Inflammatory macrophage treated with lipopolysaccharide for 4 hours (primary cell): ENCODE measurements at regions not wholly inside any gene's neighbourhood (a gene's known extent, or its start where the extent isn't known, plus 50 kb on each side); places are given as distances from the start of the nearest gene placed in this dataset.
A peak's percentile ranks its signal among the peaks of the same experiment; 100 is the strongest.

Experiments
- DNase-seq: peaks from one replicate; pipeline ENCODE4 v3.0.0-alpha.2; 2020

DNA sequence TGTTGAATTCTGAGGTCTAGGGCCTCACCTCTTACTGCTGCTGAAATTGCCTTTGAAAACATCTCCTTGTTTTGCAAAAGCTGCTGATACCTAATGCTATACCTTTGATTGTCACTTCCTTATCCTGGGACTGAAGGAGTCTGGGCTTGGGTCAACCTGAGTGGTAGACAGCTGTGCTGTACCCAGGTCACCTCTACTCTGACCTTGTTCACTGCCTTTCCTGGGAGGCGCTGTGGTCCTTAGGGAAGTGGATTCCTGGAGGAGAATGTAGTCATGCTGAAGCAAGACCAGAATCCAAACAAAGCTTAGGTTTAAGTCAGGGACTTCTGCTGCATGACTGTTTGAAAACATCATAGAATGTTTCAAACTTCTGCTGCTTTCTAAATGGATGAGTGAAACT is 191.4 kb downstream of the SNAPC1 start:
- no peak for DNase-seq

DNA sequence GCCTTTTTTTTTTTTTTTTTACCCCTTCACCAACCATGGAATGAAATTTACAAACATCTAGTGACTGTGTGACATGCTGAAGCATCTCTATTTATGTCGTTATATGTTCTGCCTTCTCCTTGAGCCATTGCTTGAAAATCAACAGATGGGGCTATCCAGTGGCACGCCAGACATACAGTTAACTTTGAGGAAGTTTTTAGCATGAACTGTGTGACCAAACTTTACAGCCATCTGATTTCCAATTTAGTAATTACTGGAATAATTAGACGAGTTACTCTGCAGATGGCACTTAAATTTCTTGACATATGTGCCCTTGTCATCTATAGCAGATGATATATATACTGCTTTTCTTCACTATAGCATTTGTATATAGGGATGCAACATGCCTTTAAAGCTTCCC is 192.1 kb downstream of the SNAPC1 start:
- DNase-seq, result no peak

DNA sequence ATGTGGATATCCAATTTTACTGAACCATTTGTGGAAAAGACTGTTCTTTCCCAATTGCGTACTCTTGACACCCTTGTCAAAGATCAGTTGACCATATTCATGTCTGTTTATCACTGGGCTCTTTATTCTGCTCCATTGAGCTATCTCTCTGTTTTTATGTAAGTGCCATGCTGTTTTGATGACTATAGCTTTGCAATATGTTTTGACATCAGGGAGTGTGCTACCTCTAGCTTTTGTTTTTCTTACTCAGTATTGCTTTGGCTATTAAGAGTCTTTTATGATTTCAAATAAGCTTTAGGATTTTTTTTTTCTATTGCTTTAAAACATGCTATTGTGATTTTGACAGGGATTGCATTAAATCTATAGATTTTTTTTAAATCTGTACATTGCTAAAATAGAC is 194.3 kb downstream of the SNAPC1 start:
- no peak for DNase-seq

DNA sequence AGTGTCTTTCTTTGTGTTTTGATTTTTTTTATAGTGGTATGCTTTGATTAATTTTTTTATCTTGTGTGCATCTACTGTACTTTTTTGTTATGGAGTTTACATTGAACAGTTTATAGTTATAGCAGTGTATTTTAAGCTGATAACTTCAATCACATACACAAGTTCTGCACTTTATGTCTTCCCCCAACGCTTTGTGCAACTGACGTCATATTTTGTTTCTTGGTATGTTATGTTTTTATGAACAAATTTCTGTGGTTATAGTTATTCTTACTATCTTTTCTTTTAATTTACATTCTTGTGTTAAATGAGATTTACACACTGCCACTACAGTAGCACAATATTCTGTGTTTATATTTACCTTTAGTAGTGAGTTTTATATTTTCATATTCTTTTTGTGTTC is 197.1 kb downstream of the SNAPC1 start:
- no peak for DNase-seq

DNA sequence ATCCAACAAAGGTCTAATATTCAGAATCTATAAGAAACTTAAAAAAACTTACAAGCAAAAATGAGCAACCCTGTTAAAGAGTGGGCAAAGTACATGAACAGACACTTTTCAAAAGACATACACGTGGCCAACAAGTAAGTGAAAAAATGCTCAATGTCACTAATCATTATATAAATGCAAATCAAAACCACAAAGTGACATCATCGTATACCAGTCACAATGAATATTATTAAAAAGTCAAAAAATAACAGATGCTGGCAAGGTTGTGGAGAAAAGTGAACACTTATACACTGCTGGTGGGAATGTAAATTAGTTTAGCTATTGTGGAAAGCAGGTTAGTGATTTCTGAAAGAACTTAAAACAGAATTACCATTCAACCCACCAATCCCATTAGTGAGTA is 199.1 kb downstream of the SNAPC1 start:
- DNase-seq, result no peak

DNA sequence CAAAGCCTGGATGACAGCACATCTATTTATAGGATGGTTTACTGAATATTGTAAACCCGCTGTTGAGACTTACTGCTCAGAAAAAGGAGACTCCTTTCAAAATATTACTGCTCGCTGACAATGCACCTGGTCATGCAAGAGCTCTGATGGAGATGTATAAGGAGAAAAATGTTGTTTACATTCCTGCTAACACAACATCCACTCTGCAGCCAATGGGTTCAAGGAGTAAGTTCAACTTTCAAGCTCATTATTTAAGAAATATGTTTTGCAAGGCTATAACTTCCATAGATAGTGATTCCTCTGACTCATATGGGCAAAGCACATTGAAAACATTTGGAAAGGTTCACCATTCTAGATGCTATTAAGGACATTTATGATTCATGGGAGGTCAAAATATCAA is 201.7 kb downstream of the SNAPC1 start:
- DNase-seq, result no peak

DNA sequence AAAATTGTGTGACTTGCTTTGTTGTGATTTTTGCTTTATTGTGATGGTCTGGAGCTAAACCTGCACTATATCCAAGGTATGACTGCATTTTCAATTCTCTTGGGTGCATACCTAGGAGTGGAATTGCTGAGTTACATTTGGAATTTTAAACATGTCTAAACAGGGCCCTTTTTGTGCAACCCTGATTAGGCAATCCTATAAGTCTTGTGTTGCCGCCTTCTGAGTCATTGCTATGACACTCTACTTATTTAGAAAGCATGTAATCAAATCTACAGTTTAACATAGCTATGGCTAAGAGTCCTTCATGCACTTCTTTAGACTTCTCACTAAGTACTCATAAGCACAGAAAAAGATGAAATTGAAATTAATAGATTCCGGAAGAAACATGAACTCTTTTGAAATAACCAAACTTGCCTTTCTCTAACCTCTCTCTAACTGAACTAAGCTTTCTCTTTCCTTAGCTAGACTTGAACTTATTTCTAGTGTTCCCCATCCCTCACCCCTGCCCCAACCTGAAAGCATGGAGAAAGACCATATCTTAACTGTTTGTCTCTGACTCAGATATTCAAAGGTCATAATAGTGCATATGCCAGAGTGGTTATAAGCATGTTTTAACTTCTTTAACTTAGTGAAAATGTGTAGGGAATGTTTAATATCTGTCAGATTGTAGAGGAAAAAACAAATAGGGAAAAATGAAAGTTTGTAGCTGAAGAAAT is 203.0 kb downstream of the SNAPC1 start:
- DNase-seq, result peak; percentile 23

DNA sequence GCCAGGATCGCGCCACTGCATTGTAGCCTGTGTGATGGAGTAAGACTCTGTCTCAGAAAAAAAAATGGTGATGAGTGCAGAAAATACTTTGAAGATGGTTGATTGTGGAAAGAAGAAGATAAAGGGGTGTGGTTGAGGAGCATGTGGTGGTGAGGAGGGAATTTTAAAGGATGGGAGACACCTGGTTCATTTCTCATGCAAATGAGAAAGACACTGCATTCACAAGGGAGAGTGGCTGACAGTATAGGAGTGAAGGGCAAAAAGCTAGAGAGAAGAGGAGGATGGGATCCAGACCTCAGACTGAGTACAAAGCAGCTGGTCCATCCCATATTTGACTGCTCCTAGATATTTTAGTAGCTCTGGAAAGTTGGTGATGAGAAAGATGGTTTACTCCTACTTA is 206.0 kb downstream of the SNAPC1 start:
- DNase-seq, result no peak

DNA sequence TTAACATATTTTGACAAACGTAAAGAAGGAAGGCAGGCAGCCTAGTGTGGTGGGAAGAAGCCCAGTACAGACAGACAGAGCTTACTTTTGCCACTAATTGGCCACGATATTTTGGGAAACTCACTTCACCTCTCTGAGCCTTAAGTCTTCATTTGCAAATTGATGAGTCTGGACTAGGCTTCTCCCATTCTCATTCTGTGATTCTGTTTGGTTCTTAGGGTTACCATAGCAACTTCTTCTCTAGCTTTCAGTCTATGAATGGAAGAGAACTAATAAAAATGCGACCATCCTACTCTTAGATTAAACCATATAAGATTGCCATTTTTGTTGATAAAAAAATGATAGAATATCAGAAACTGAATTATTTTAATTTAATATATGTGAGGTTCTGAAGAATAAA is 210.5 kb downstream of the SNAPC1 start:
- no peak for DNase-seq

DNA sequence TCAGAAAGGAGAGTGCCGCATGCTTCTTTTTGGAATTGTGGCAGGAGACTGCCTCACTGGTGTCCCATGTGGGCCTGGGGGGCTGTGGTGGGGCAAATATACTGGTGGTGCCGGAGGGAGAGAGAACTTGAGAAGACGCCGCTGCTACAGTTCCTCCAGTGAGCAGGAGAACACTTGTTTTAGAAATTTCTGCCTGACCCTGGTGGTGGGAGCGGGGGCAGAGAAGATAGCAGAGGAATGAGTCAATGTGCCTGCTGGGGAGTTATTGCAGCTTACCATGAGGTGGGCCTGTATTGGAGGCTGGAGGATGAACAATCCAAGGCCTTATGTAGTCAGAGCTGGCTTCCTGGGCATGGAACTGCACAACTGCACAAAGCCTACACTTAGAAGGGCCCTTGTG is 211.8 kb downstream of the SNAPC1 start:
- no peak for DNase-seq

DNA sequence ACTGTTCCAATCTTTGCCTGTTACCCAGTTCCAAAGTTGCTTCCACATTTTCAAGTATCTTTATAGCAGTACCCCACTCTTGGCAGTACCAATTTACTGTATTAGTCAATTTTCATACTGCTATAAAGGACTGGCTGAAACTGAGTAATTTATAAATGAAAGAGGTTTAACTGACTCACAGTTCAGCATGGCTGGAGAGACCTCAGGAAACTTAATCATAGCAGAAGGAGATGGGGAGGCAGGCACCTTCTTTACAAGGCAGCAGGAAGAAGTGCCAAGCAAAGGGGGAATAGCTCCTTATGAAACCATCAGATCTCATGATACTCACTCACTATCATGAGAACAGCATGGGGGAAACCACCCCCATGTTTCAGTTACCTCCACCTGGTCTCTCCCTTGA is 215.0 kb downstream of the SNAPC1 start:
- DNase-seq, result no peak

DNA sequence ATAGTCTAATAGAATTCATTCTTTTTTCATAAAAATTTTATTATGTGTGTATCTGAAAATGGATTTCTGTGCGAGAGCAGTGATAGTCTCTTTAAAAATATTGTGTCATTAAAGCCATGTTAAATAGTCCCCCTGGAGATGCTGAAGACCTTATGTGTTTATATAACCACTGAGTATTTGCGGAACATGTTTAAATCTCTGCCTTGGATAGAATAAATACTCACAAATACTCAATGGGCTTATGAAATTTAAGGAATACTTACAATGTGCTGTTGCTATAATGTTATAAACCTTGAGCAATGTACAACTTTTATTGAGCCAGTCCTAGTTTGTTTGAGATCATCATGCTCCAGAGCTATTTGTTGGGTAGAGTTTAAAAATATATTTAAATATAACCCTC is 226.0 kb downstream of the SNAPC1 start:
- no peak for DNase-seq

DNA sequence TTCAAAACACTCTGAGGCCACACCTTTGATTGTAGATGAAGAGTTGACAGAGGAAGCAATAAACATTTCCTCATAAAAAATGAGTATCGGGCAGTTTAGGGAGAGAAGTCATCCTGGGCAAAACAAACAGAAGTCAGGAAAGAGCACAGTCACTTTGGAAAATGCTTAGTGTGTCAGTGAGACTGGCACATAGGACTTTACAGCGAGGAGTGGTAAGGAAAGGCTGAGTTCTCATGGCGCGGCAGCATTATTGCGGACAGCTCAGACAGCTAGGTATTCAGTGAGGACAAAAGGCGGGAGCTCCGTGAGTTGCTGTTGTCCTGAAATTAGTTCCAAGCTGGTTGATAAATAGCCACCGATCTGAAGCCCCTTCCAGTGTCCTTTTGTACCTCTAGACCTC is 229.9 kb downstream of the SNAPC1 start:
- DNase-seq, result no peak

DNA sequence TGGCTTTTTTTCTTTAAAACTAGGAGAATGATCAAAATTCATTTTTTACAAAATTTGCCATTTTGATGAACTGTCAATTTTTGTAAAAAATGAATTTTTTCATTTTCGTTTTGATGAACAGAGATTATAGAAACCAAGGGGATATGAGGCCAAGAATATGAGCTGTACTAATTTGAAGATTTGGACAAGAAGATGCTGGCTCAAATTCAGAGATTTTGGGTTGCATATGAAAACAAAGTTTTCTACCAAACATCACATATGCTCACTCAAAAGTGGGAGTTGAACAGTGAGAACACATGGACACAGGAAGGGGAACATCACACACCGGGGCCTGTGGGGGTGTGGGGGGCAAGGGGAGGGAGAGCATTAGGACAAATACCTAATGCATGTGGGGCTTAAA is 230.7 kb downstream of the SNAPC1 start:
- DNase-seq, result no peak

DNA sequence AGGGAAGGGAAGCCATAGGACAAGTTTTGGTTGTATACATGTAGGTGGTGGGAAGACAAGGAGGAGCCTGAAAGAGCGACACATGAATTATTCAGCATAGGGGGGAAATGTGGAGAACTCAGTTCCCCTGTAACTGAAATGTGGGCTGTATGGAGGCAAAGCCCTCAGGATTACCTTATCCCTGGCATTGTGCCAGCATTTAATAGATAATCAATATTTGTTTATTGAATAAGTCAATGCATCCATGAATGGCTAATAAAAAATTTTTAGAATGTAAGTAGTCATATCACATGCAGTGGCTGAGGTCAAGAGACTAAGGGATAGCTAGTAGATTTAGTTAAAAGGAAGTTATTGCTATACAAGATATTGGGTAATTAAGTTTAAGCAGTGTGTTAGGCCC is 232.4 kb downstream of the SNAPC1 start:
- DNase-seq, result no peak

DNA sequence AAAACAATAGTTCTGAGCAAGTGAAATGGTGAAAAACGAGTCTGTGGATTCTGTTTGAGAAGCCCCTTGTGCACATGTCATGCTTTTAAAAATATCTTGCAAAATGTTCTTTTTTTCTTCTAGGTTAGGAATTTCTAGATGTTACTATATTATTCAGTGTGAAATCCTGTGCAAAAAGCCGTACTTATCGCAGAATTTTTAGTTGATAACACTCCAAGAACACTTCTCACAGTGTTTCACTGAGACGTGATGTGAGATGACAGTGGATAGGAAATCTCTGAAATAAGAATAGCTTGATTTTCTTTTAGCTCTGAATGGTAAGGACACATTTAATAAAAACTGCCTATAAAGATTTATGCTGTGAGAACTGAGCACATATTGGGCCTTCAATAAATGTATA is 234.5 kb downstream of the SNAPC1 start:
- DNase-seq, result no peak

DNA sequence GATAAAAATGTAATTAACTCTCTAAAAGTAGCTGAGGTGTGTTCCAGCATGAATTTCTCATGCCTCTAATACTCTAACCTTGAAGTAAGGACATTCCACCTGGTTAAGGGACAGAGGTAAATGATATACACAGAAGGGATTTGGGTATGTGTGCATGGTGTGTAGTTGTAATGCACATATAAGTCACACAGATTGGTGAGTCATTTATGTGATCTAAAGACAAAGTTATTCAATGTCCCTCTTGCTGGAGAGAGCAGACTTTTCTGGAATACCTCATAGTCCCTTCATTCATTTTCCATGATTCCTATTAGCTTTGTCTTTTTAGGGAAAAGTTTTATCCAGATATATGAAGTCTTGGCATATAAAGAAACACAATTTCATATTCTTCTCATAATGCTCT is 234.9 kb downstream of the SNAPC1 start:
- no peak for DNase-seq

DNA sequence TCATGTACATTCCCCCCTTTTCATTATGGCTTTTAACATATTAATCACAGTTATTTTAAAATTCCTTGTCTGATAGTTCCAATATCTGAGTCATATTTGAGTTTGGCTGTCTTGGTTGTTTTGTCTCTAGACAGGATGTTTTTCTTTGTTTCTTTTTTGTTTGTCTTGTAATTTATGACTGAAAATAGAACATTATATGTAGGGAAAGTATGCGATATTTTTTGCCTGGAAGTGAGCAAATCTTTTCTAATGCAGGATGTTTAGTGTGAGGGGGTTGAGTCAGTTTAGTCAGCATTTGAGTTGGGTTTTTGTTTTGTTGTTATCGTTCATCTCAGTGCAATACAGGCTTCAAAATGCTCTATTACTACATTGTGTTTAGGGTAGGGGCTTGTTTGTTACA is 239.7 kb downstream of the SNAPC1 start:
- no peak for DNase-seq

DNA sequence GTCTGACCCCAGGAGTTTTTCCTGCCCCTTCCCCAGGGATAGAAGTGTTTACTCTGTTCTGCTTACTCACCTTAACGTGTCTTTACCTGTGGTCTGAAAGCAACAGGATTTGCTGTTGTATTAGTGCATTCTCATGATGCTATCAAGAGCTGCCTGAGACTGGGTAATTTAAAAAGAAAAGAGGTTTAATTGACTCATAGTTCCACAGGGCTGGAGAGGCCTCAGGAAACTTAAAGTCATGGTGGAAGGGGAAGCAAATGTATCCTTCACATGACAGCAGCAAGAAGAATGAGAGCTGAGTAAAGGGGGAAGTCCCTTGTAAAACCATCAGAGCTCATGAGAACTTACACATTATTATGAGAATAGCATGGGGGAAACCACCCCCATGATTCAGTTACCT is 240.4 kb downstream of the SNAPC1 start:
- DNase-seq, result peak; percentile 12

DNA sequence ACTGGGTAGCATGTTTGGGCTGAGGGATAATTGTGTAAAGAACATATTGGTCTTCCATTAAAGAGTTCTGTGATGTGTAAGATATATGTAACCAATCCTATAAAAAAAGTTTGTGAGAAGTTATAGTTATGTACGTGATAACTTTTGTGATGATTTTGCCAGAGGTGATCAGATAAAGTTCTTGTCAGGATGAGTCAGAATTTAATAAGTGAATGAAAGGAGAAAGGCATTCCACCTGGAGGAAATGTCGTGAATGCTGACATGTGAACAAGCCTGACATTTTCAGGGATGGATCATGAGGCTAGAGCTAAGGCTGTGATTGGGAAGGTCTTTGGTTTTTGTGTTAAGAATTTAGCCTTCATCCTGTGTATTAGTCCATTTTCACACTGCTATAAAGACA is 241.5 kb downstream of the SNAPC1 start:
- DNase-seq, result no peak

DNA sequence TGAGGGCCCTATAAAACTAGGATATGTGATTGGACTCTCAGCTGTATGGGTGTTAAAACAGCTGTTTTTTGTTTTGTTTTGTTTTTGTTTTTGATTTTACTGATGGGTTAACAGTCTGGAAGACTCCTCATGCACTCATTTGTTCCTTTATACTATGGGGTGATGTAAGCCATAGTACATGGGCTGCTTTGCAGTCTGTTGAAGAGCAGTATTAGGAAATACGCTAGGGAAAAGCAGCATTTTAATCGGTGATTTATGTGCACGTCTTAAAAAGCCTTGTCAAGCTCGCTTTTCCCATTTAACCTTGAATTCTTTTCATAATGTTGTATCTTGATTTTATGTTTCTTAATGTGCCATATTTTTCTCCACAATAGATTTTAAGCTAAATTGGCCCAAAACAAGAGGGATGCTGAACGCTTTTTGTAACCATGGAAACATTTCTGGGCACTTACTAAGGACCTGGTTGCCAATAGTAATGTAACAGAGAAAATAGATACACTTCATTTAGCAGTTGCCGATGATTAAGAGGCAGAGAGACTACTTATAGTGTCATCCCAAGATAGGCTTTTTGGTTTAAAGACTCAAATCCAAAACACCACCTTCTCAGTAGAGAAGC is 244.0 kb downstream of the SNAPC1 start:
- DNase-seq, result no peak

DNA sequence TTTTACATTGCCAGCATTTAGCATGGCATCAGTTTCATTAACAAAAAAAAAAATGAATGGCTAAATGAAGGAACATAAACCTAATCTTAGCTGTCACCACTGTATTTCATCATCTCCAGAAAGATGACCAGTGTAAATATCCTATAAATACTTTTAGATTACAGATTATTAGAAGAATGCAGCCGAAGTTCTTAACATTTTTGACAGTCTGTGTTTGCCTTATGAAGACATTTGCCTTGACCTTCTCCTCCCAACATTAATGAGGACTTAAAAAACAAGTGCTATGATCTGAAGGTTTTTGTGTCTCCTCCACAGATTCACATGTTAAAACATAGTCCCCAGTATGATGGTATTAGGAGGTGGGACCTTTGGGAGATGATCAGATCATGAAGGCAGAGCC is 253.0 kb downstream of the SNAPC1 start:
- DNase-seq, result no peak

DNA sequence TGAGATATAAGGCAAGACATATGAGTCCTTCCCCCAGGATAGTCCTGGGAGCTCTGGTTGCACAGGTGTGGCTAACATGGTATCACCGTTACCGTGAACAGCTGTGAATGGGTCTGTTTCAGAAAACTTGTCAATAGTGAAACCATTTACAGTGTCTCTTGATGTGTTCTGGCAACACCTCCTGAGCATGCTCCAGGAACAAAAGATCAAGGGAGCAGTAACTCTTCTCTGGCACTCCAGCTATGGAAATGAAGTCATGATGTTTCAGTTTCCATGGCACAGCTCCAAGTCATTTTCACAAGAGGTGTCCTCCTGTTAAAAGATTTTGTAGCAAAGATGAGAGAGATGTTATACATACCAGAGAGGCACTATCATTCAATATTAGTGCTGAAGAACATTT is 253.7 kb downstream of the SNAPC1 start:
- DNase-seq, result no peak

DNA sequence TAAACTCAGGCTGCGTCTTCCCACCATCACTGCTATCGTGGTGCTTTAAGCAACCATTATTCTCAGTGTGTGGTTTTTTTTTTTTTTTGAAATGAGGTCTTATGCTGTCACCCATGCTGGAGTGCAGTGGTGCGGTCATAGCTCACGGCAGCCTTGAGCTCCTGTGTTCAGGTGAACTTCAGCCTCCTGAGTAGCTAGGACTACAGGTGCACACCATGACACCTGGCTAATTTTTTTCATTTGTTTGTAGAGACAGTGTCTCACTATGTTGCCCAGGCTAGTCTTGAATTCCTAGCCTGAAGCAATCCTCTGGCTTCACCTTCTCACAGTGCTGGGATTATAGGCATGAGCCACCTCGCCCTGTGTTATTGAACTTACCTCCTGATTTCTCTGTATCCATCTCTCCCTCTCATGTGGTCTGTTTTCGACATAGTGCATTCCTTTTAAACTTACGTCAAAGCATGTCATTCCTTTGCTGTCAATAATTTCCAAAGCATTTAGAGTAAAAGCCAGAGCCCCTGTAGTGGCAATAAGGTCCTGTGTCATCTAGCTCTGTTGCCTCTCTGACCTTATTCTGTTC is 255.5 kb downstream of the SNAPC1 start:
- no peak for DNase-seq

DNA sequence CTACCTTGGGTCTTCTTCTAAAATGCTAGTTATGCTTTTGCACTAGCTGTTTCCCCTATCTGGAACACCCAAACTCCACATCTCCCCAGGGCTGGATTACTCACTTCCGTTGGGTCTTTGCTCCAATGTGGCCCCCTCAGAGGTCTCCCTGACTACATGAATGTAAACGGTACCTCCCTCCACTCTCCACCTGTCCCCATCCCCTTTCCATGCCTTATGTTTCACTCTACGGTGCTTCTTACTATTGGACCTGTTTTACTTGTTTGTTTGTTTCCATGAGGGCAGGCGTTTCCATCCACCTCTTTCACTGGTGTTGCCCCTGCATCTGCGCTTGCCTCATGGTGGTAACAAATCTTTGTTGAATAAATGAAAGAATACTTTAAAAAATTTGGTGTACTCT is 256.4 kb downstream of the SNAPC1 start:
- DNase-seq, result no peak
